Epithelial cell of esophagus (primary cell): ENCODE measurements at regions not wholly inside any gene's neighbourhood (a gene's known extent, or its start where the extent isn't known, plus 50 kb on each side); places are given as distances from the start of the nearest gene placed in this dataset.
A peak's percentile ranks its signal among the peaks of the same experiment; 100 is the strongest.
"Not testable (repeated sequence)": the region's sequence is repeated elsewhere in the genome, so short reads cannot be mapped to it uniquely, and the experiment has no call there.

Source experiments
- DNase-seq: peaks from one replicate; pipeline ENCODE4 v3.0.0; 2010; ENCODE audit warnings: low read depth
- H3K4me3 ChIP-seq: 2 replicates; pipeline ENCODE4 v1.5.1; 2011; ENCODE audit warnings: mild to moderate bottlenecking, low read length, control low read depth
- CTCF ChIP-seq: IDR thresholded peaks from 2 replicates; pipeline ENCODE4 v1.5.1; 2011; ENCODE audit warnings: low read depth, mild to moderate bottlenecking, low read length, control low read depth, inconsistent platforms; ENCODE audit not compliant: insufficient read depth; ENCODE audit errors: missing control alignments

- peak; percentile 67 for DNase-seq
- TF ChIP-seq CTCF = peak; percentile 60
- H3K4me3 ChIP-seq = no peak overlapping the region
These were observed 199.1 kb downstream of the LRRN1 start for GRCh38 chr3:3998140-3998922.

- DNase-seq = not testable (repeated sequence)
These were observed 200.1 kb downstream of the LRRN1 start for GRCh38 chr3:3999340-3999739.

GRCh38 chr3:4001976-4002375 lies 202.7 kb downstream of the LRRN1 start:
- TF ChIP-seq CTCF = no peak
- no peak overlapping the region for H3K4me3 ChIP-seq
- DNase-seq = no peak

More at GRCh38 chr3:3999340-3999739, 200.1 kb downstream of the LRRN1 start:
- not testable (repeated sequence) for H3K4me3 ChIP-seq

- no peak overlapping the region for H3K4me3 ChIP-seq
- no peak for DNase-seq
- TF ChIP-seq CTCF = no peak
These were observed 207.1 kb downstream of the LRRN1 start for GRCh38 chr3:4006288-4006687.

- DNase-seq = no peak
- H3K4me3 ChIP-seq = no peak overlapping the region
- TF ChIP-seq CTCF = no peak
These were observed 209.0 kb downstream of the LRRN1 start for GRCh38 chr3:4008205-4008604.

GRCh38 chr3:4011166-4011565 lies 211.9 kb downstream of the LRRN1 start:
- no peak for TF ChIP-seq CTCF
- H3K4me3 ChIP-seq = no peak overlapping the region
- DNase-seq = no peak

- no peak for TF ChIP-seq CTCF
- no peak for DNase-seq
- H3K4me3 ChIP-seq = no peak overlapping the region
These were observed 216.2 kb downstream of the LRRN1 start for GRCh38 chr3:4015426-4015825.

GRCh38 chr3:4019501-4019900 lies 220.3 kb downstream of the LRRN1 start:
- DNase-seq = no peak
- no peak overlapping the region for H3K4me3 ChIP-seq
- no peak for TF ChIP-seq CTCF
